ENCODE measurements at regions not wholly inside any gene's neighbourhood (a gene's known extent, or its start where the extent isn't known, plus 50 kb on each side); places are given as distances from the start of the nearest gene placed in this dataset.

DNA sequence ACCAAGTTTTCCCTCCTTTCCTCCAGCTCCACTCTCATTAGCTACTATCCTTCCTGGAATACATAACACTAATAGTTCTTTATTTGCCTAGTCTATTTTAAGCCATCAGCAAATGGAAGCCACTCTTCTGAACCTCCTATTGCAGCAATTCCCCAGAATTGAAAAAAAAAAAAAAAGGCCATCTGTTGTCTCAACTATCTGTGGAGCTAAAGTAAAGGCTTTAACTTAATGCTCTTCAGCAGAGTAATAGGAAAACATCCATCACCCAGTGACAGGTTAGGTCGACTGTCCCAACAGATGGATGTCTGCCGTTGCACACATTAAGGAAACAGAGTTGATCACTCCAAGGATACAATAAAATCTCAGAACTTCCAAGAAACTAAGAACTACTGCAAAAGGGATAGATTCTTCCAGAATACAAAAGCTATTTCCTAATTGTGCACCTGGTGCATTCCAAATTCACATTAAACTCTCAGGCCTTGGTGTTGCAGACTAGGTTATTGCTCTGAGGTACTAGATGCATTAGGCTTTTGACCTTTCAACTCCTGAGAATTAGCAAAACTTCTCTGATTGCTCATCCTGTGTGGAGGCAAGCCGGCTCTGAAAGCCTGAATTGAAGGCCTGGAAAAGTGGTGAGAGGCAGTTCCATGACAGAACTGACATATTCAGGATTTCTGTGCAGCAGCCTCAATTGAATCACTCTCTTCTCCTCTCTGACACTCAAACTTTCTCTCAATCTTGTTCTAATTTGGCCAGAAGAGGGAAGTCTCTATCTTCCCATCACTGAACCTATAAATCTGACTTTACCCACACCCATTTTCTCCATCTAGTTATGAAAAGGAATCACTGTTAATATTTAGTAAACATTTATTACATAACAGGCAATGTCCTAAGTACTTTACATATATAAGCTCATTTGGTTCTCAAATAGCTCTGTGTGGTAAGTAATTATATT, 238.4 kb upstream of the HMGA2 start:
- Histone ChIP-seq H3K9me3 (ENCODE audit: low read length) (no peaks in the 10 kb centered on the region), H3K36me3 (ENCODE audit: insufficient read depth, low read length) (no peaks in the 10 kb centered on the region), H3K27ac (ENCODE audit: low read depth, low read length) (no peak overlapping the region), H3K4me1 (ENCODE audit: insufficient read depth, low read length) (no peaks in the 10 kb centered on the region), H3K27me3 (ENCODE audit: control insufficient read depth in 1 of 2, insufficient read depth in 2 of 2, low read length in 2 of 2) (no peaks in the 10 kb centered on the region), H3K9ac (ENCODE audit: low read length) (no peak overlapping the region), H3K4me3 (ENCODE audit: low read depth in 1 of 2, low read length in 2 of 2) (no peak overlapping the region)

DNA sequence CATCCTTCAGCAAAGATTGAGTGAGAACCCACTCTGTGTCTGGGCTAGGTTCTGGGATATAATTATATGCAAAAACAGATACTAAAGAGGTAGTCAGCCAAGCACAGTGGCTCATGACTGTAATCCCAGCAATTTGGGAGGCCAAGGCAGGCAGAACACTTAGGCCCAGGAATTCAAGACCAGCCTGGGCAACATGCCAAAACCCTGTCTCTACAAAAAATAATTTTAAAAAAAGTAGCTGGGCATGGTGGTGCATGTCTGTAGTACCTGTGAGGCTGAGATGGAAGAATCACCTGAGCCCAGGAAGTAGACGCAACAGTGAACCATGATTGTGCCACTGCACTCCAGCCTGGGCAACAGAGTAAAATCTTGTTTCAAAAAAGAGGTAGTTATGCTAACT, 237.5 kb upstream of the HMGA2 start:
- no peaks in the 10 kb centered on the region for H3K9me3 ChIP-seq (ENCODE audit: low read length)
- H3K27ac ChIP-seq (ENCODE audit: low read depth, low read length): no peak overlapping the region
- no peaks in the 10 kb centered on the region for H3K27me3 ChIP-seq (ENCODE audit: control insufficient read depth in 1 of 2, insufficient read depth in 2 of 2, low read length in 2 of 2)
- no peak overlapping the region for H3K9ac ChIP-seq (ENCODE audit: low read length)
- no peaks in the 10 kb centered on the region for H3K36me3 ChIP-seq (ENCODE audit: insufficient read depth, low read length)
- H3K4me3 ChIP-seq (ENCODE audit: low read depth in 1 of 2, low read length in 2 of 2): no peak overlapping the region
- no peaks in the 10 kb centered on the region for H3K4me1 ChIP-seq (ENCODE audit: insufficient read depth, low read length)

GRCh38 chr12:65590318-65590717, 234.0 kb upstream of the HMGA2 start:
- Histone ChIP-seq H3K9ac (ENCODE audit: low read length) (no peak overlapping the region), H3K4me3 (ENCODE audit: low read depth in 1 of 2, low read length in 2 of 2) (no peak overlapping the region), H3K9me3 (ENCODE audit: low read length) (no peaks in the 10 kb centered on the region), H3K4me1 (ENCODE audit: insufficient read depth, low read length) (peaks cover 6% of the 10 kb centered on the region), H3K27me3 (ENCODE audit: control insufficient read depth in 1 of 2, insufficient read depth in 2 of 2, low read length in 2 of 2) (no peaks in the 10 kb centered on the region), H3K27ac (ENCODE audit: low read depth, low read length) (no peak overlapping the region), H3K36me3 (ENCODE audit: insufficient read depth, low read length) (no peaks in the 10 kb centered on the region)

GRCh38 chr12:65592416-65592815, 231.9 kb upstream of the HMGA2 start:
- no peaks in the 10 kb centered on the region for H3K9me3 ChIP-seq (ENCODE audit: low read length)
- no peak overlapping the region for H3K27ac ChIP-seq (ENCODE audit: low read depth, low read length)
- no peak overlapping the region for H3K4me3 ChIP-seq (ENCODE audit: low read depth in 1 of 2, low read length in 2 of 2)
- H3K27me3 ChIP-seq (ENCODE audit: control insufficient read depth in 1 of 2, insufficient read depth in 2 of 2, low read length in 2 of 2): no peaks in the 10 kb centered on the region
- peaks cover 6% of the 10 kb centered on the region for H3K4me1 ChIP-seq (ENCODE audit: insufficient read depth, low read length)
- no peaks in the 10 kb centered on the region for H3K36me3 ChIP-seq (ENCODE audit: insufficient read depth, low read length)
- H3K9ac ChIP-seq (ENCODE audit: low read length): no peak overlapping the region

GRCh38 chr12:65593239-65593701, 231.0 kb upstream of the HMGA2 start:
- H3K9me3 ChIP-seq (ENCODE audit: low read length): no peaks in the 10 kb centered on the region
- no peaks in the 10 kb centered on the region for H3K36me3 ChIP-seq (ENCODE audit: insufficient read depth, low read length)
- H3K27ac ChIP-seq (ENCODE audit: low read depth, low read length): no peak overlapping the region
- H3K9ac ChIP-seq (ENCODE audit: low read length): no peak overlapping the region
- H3K4me1 ChIP-seq (ENCODE audit: insufficient read depth, low read length): peaks cover 6% of the 10 kb centered on the region
- H3K27me3 ChIP-seq (ENCODE audit: control insufficient read depth in 1 of 2, insufficient read depth in 2 of 2, low read length in 2 of 2): no peaks in the 10 kb centered on the region
- no peak overlapping the region for H3K4me3 ChIP-seq (ENCODE audit: low read depth in 1 of 2, low read length in 2 of 2)

DNA sequence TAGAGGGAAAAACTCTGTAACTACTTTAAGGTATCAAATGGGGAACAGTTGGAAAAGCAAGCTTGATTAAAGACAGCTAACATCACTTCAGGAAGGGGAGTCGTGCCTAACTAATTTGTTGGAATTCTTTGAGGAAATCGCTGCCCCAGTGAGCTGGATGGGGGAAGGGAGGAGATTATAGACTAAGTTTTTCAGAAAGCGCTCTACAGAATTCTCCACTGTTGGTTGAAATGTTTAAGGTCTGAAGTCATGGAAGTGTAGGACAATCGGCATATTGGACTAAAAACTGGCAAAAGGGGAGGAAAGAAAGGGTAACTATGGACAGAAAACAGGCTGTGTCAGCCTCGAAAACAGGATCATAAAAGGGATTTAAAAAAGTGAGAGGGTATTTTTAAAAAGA, 229.9 kb upstream of the HMGA2 start:
- Histone ChIP-seq H3K27me3 (ENCODE audit: control insufficient read depth in 1 of 2, insufficient read depth in 2 of 2, low read length in 2 of 2) (peaks cover 0 to 6% of the 10 kb centered on the region in 2 donors), H3K27ac (ENCODE audit: low read depth, low read length) (no peak overlapping the region)

DNA sequence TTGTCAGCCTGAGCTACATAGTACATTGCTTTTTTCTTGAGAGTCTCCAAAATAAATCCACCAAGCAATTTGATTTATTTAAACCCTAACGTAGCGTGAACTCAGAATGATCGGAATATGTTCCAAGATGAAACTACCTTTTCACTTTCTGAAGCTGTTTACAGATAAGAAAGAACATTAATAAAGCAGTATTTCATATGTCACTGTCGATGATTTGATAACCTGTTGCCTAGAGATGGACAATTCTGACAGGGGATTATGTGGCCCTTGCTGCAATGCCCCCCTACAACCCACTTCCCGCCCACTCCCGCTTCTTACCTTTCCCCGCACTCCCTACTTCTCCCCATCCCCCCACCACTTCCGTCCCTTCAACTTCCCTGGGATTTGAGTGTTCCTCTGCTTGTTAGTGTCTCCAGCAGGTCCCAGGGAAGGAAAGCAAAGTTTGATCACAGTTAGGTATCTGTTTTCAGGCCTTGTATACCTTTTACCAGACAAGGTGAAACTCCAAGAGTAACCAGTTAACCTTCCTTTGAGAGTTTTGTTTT, 229.2 kb upstream of the HMGA2 start:
- Histone ChIP-seq H3K9ac (ENCODE audit: low read length) (no peak overlapping the region), H3K9me3 (ENCODE audit: low read length) (no peaks in the 10 kb centered on the region), H3K36me3 (ENCODE audit: insufficient read depth, low read length) (no peaks in the 10 kb centered on the region), H3K4me3 (ENCODE audit: low read depth in 1 of 2, low read length in 2 of 2) (no peak overlapping the region), H3K27ac (ENCODE audit: low read depth, low read length) (no peak overlapping the region), H3K4me1 (ENCODE audit: insufficient read depth, low read length) (peaks cover 6% of the 10 kb centered on the region), H3K27me3 (ENCODE audit: control insufficient read depth in 1 of 2, insufficient read depth in 2 of 2, low read length in 2 of 2) (peaks cover 0 to 6% of the 10 kb centered on the region in 2 donors)

More for the DNA sequence above, 229.9 kb upstream of the HMGA2 start:
- Histone ChIP-seq H3K4me3 (ENCODE audit: low read depth in 1 of 2, low read length in 2 of 2) (no peak overlapping the region), H3K9ac (ENCODE audit: low read length) (no peak overlapping the region), H3K36me3 (ENCODE audit: insufficient read depth, low read length) (no peaks in the 10 kb centered on the region), H3K4me1 (ENCODE audit: insufficient read depth, low read length) (peaks cover 6% of the 10 kb centered on the region), H3K9me3 (ENCODE audit: low read length) (no peaks in the 10 kb centered on the region)

DNA sequence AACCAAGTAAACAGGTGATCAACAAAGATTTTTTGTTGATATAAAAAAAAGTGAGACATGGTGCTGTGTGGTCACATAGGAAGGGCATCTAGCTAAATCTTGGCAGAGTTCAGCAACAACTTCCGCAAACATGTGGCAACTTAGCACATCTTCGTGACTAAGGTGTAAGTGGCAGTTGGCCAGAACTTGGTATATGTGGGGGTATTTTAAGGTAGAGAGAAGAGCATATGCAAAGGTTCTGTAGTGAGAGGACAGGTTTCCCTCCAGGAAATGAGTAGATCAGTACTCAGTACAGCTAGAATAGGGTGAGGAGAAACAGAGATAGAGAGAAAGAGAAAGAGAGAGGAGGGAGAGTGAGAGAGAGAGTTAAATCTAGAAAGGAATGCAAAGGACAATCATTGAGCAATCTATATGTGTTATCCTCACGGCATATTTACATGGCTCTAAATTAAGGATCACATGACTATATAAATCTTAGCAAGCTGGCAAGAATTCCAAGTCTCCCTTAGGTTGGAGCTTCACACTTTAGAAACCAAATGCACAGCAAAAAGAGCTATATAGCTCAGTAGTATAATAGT, 227.7 kb upstream of the HMGA2 start:
- Histone ChIP-seq H3K36me3 (ENCODE audit: insufficient read depth, low read length) (no peaks in the 10 kb centered on the region), H3K27me3 (ENCODE audit: control insufficient read depth in 1 of 2, insufficient read depth in 2 of 2, low read length in 2 of 2) (peaks cover 0 to 18% of the 10 kb centered on the region in 2 donors)

DNA sequence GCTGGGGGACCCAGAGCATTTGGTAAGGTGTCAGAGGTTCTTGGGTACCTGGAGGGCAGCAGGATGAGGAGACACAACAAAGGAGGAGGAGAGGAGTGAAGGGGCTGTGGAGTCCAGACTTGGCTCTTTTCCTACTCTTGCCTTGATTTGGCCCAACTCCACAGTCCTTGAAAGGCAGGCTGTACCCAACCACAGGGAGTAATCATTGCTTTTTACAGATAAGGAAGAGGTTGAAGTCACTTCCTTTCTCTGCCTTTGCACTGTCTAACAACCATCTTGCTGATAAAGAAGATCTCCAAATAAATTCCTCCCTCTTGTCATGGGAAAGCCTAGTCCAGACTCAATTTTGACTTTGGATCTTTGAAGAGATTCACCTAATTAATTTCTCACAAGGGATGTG, 226.8 kb upstream of the HMGA2 start:
- no peaks in the 10 kb centered on the region for H3K36me3 ChIP-seq (ENCODE audit: insufficient read depth, low read length)
- H3K4me1 ChIP-seq (ENCODE audit: insufficient read depth, low read length): peaks cover 6% of the 10 kb centered on the region
- no peaks in the 10 kb centered on the region for H3K9me3 ChIP-seq (ENCODE audit: low read length)
- H3K27me3 ChIP-seq (ENCODE audit: control insufficient read depth in 1 of 2, insufficient read depth in 2 of 2, low read length in 2 of 2): peaks cover 0 to 20% of the 10 kb centered on the region in 2 donors
- no peak overlapping the region for H3K4me3 ChIP-seq (ENCODE audit: low read depth in 1 of 2, low read length in 2 of 2)
- no peak overlapping the region for H3K9ac ChIP-seq (ENCODE audit: low read length)
- no peak overlapping the region for H3K27ac ChIP-seq (ENCODE audit: low read depth, low read length)

More for the DNA sequence above, 227.7 kb upstream of the HMGA2 start:
- Histone ChIP-seq H3K4me3 (ENCODE audit: low read depth in 1 of 2, low read length in 2 of 2) (no peak overlapping the region), H3K9ac (ENCODE audit: low read length) (no peak overlapping the region), H3K9me3 (ENCODE audit: low read length) (no peaks in the 10 kb centered on the region), H3K4me1 (ENCODE audit: insufficient read depth, low read length) (peaks cover 6% of the 10 kb centered on the region), H3K27ac (ENCODE audit: low read depth, low read length) (no peak overlapping the region)

DNA sequence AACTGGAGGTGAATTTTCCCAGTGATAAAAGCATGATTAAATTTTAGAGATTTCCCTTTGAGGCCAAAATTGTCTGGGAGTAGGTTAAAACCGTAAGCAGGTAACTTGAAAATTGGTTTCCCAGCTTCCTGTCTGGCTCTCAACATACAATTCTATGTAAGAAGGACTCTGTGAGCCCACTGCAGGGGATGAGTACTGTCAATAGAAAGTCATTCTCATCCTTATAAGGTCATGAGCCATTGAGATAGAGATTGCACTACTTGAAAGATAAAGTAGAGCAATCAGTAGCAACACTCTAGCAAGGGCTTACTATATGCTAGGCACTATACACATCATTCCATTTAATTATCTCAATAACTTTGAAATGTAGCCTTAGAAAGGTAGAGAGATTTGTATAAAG, 225.6 kb upstream of the HMGA2 start:
- no peak overlapping the region for H3K27ac ChIP-seq (ENCODE audit: low read depth, low read length)
- no peaks in the 10 kb centered on the region for H3K9me3 ChIP-seq (ENCODE audit: low read length)
- peaks cover 0 to 20% of the 10 kb centered on the region in 2 donors for H3K27me3 ChIP-seq (ENCODE audit: control insufficient read depth in 1 of 2, insufficient read depth in 2 of 2, low read length in 2 of 2)
- no peaks in the 10 kb centered on the region for H3K36me3 ChIP-seq (ENCODE audit: insufficient read depth, low read length)
- H3K4me3 ChIP-seq (ENCODE audit: low read depth in 1 of 2, low read length in 2 of 2): no peak overlapping the region
- H3K9ac ChIP-seq (ENCODE audit: low read length): no peak overlapping the region
- no peaks in the 10 kb centered on the region for H3K4me1 ChIP-seq (ENCODE audit: insufficient read depth, low read length)

DNA sequence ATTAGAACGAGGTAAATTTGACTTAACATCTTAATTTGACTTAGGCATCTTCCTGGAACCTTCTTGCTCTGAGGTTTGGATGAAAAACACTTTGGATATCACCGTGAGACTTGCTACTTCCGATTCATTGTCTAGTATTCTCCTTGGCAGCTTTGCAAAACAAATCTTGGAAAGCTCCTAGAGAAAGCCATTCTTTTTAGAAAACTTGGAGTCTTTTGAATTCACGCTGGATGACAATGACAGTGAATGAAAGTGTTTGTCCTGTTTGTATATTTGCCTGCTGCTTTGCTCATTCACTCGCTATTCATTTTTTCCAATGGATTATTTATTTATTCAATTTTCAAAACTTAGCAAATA, 222.1 kb upstream of the HMGA2 start:
- H3K9me3 ChIP-seq (ENCODE audit: low read length): no peaks in the 10 kb centered on the region
- no peak overlapping the region for H3K9ac ChIP-seq (ENCODE audit: low read length)
- H3K4me1 ChIP-seq (ENCODE audit: insufficient read depth, low read length): peaks cover 4% of the 10 kb centered on the region

More for the DNA sequence above, 222.1 kb upstream of the HMGA2 start:
- H3K27me3 ChIP-seq (ENCODE audit: control insufficient read depth in 1 of 2, insufficient read depth in 2 of 2, low read length in 2 of 2): peaks cover 0 to 20% of the 10 kb centered on the region in 2 donors
- H3K4me3 ChIP-seq (ENCODE audit: low read depth in 1 of 2, low read length in 2 of 2): no peak overlapping the region
- H3K36me3 ChIP-seq (ENCODE audit: insufficient read depth, low read length): no peaks in the 10 kb centered on the region
- H3K27ac ChIP-seq (ENCODE audit: low read depth, low read length): no peak overlapping the region
